ENCODE measurements at regions not wholly inside any gene's neighbourhood (a gene's known extent, or its start where the extent isn't known, plus 50 kb on each side); places are given as distances from the start of the nearest gene placed in this dataset.
"Not testable (repeated sequence)": the region's sequence is repeated elsewhere in the genome, so short reads cannot be mapped to it uniquely, and the experiment has no call there.

DNA sequence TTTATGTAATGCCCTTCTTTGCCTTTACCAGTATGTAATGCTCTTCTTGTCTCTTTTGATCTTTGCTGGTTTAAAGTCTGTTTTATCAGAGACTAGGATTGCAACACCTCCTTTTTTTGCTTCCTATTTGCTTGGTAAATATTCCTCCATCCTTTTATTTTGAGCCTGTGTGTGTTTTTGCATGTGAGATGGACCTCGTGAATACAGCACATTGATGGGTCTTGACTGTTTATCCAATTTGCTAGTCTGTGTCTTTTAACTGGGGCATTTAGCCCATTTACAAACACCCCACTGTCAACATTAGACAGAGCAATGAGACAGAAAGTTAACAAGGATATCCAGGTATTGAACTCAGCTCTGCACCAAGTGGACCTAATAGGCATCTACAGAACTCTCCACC, 128.9 kb upstream of the ST6GALNAC5 start:
- H2AK5ac ChIP-seq (ENCODE audit: low read depth, low read length); DNase-seq; H4K5ac ChIP-seq (ENCODE audit: low read depth, low read length); H3K27ac ChIP-seq (ENCODE audit: insufficient read depth, low read length); H3K56ac ChIP-seq (ENCODE audit: extremely low read depth, insufficient read depth, low read length); H2BK120ac ChIP-seq (ENCODE audit: low read depth, low read length); in situ Hi-C loops (cut with MboI; ENCODE audit: low sequenced_read_pairs); H2AFZ ChIP-seq (replicated peaks; ENCODE audit: low read length, poor library complexity); H2AK9ac ChIP-seq (replicated peaks; ENCODE audit: low read depth, low read length, poor library complexity); H3K4me2 ChIP-seq (ENCODE audit: low read depth, low read length); H4K91ac ChIP-seq (ENCODE audit: insufficient read depth, low read depth, low read length); CTCF ChIA-PET; H2BK5ac ChIP-seq (ENCODE audit: low read depth, low read length, poor library complexity, severe bottlenecking); BruUV-seq (replicated peaks); H3K4me1 ChIP-seq (ENCODE audit: control insufficient read depth, insufficient read depth, low read length); H2BK15ac ChIP-seq (ENCODE audit: low read depth, low read length); H3K4me3 ChIP-seq (ENCODE audit: insufficient read depth, low read depth, low read length); H4K8ac ChIP-seq (ENCODE audit: low read depth in 2 of 2, low read length in 2 of 2); H3K9me1 ChIP-seq (ENCODE audit: insufficient read depth, low read length); H3K9ac ChIP-seq (ENCODE audit: low read depth, low read length); H3K18ac ChIP-seq (ENCODE audit: low read depth, low read length); POLR2A ChIA-PET (ENCODE audit: unreplicated experiment); H3K36me3 ChIP-seq (ENCODE audit: control insufficient read depth, insufficient read depth, low read length); H3K23ac ChIP-seq (ENCODE audit: low read depth, low read length); H4K20me1 ChIP-seq (ENCODE audit: insufficient read depth, low read length); H3K4ac ChIP-seq (ENCODE audit: low read depth, low read length); H3K27me3 ChIP-seq (ENCODE audit: control insufficient read depth, insufficient read depth, low read length); H3K9me3 ChIP-seq (ENCODE audit: control insufficient read depth, insufficient read depth, low read length); ATAC-seq (ENCODE audit: low read depth); intact Hi-C loops (cut with micrococcal nuclease); H2BK20ac ChIP-seq (ENCODE audit: low read depth, low read length); dilution Hi-C loops (cut with HindIII; ENCODE audit: low sequenced_read_pairs, unreplicated experiment); H3K14ac ChIP-seq (replicated peaks; ENCODE audit: low read depth, low read length); H3K79me1 ChIP-seq (ENCODE audit: low read depth in 1 of 2, low read length in 2 of 2): not testable (repeated sequence)
- no CpG with 5 or more reads among the region's 1 CpG for WGBS, 2 experiments (ENCODE audit: extremely low coverage in 2 of 2, insufficient read length in 1 of 2)

DNA sequence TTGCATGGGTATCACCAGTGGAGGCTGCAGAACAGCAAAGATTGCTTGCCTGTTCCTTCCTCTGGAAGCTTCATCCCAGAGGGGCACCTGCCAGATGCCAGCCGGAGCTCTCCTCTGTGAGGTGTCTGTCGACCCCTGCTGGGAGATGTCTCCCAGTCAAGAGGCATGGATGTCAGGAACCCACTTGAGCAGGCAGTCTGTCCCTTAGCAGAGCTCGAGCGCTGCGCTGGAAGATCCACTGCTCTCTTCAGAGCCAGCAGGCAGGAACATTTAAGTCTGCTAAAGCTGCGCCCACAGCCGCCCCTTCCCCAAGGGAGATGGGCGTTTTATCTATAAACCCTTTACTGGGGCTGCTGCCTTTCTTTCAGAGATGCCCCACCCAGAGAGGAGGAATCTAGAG, 126.3 kb upstream of the ST6GALNAC5 start:
- ATAC-seq (ENCODE audit: low read depth); BruUV-seq (replicated peaks); H3K79me1 ChIP-seq (ENCODE audit: low read depth in 1 of 2, low read length in 2 of 2); H3K4me3 ChIP-seq (ENCODE audit: insufficient read depth, low read depth, low read length); H3K9ac ChIP-seq (ENCODE audit: low read depth, low read length); CTCF ChIA-PET; H3K18ac ChIP-seq (ENCODE audit: low read depth, low read length); H3K14ac ChIP-seq (replicated peaks; ENCODE audit: low read depth, low read length); H3K9me3 ChIP-seq (ENCODE audit: control insufficient read depth, insufficient read depth, low read length); H2AK9ac ChIP-seq (replicated peaks; ENCODE audit: low read depth, low read length, poor library complexity); H3K56ac ChIP-seq (ENCODE audit: extremely low read depth, insufficient read depth, low read length); intact Hi-C loops (cut with micrococcal nuclease); H2BK5ac ChIP-seq (ENCODE audit: low read depth, low read length, poor library complexity, severe bottlenecking); H2BK20ac ChIP-seq (ENCODE audit: low read depth, low read length); H3K4ac ChIP-seq (ENCODE audit: low read depth, low read length); DNase-seq; H3K27me3 ChIP-seq (ENCODE audit: control insufficient read depth, insufficient read depth, low read length); H2AFZ ChIP-seq (replicated peaks; ENCODE audit: low read length, poor library complexity); H4K20me1 ChIP-seq (ENCODE audit: insufficient read depth, low read length); H3K9me1 ChIP-seq (ENCODE audit: insufficient read depth, low read length); H2BK120ac ChIP-seq (ENCODE audit: low read depth, low read length); in situ Hi-C loops (cut with MboI; ENCODE audit: low sequenced_read_pairs); H3K27ac ChIP-seq (ENCODE audit: insufficient read depth, low read length); H3K4me1 ChIP-seq (ENCODE audit: control insufficient read depth, insufficient read depth, low read length); POLR2A ChIA-PET (ENCODE audit: unreplicated experiment); dilution Hi-C loops (cut with HindIII; ENCODE audit: low sequenced_read_pairs, unreplicated experiment); H3K23ac ChIP-seq (ENCODE audit: low read depth, low read length); H3K36me3 ChIP-seq (ENCODE audit: control insufficient read depth, insufficient read depth, low read length); H4K91ac ChIP-seq (ENCODE audit: insufficient read depth, low read depth, low read length); H3K4me2 ChIP-seq (ENCODE audit: low read depth, low read length); H4K8ac ChIP-seq (ENCODE audit: low read depth in 2 of 2, low read length in 2 of 2); H2AK5ac ChIP-seq (ENCODE audit: low read depth, low read length); H2BK15ac ChIP-seq (ENCODE audit: low read depth, low read length); H4K5ac ChIP-seq (ENCODE audit: low read depth, low read length): not testable (repeated sequence)
- no CpG with 5 or more reads among the region's 8 CpGs for WGBS, 2 experiments (ENCODE audit: extremely low coverage in 2 of 2, insufficient read length in 1 of 2)

All from IMR-90 (cell line).